Vagina (tissue), 2 donors: ENCODE measurements at regions not wholly inside any gene's neighbourhood (a gene's known extent, or its start where the extent isn't known, plus 50 kb on each side); places are given as distances from the start of the nearest gene placed in this dataset.

Experiments used
- CTCF ChIP-seq, 3 experiments: fragments of 450-650 bp in 2 of 3; fragments of 200-600 bp in 1 of 3; sonication (generic) in 1 of 3; IDR thresholded peaks; one replicate each; pipeline ENCODE4 v1.5.1; 2017 to 2019; ENCODE audit warnings: antibody characterized with exemption in 3 of 3, mild to moderate bottlenecking in 2 of 3, moderate library complexity in 2 of 3
- POLR2A ChIP-seq, 2 donors: fragments of 450-650 bp; IDR thresholded peaks; one replicate each; pipeline ENCODE4 v1.6.1; 2017; ENCODE audit warnings: antibody characterized with exemption in 2 of 2, mild to moderate bottlenecking in 2 of 2, moderate library complexity in 2 of 2
- POLR2AphosphoS5 ChIP-seq, 2 donors: sonication (generic); formaldehyde crosslinking; IDR thresholded peaks; one replicate each; pipeline ENCODE4 v1.9.0; 2017; ENCODE audit warnings: antibody characterized with exemption in 2 of 2, mild to moderate bottlenecking in 2 of 2, low read depth in 1 of 2; ENCODE audit not compliant: insufficient read depth in 1 of 2

- no peak for TF ChIP-seq CTCF (IDR thresholded peaks at IDR 0.05)
- no peak for TF ChIP-seq POLR2AphosphoS5 (IDR thresholded peaks at IDR 0.05; ENCODE audit: insufficient read depth in 1 of 2, low read depth in 1 of 2)
- no peak for TF ChIP-seq POLR2A (IDR thresholded peaks at IDR 0.05)
Observed at GRCh38 chr5:93191035-93191817, 389.8 kb downstream of the NR2F1-AS1 start.
